PFSK-1 (cell line): ENCODE measurements at regions not wholly inside any gene's neighbourhood (a gene's known extent, or its start where the extent isn't known, plus 50 kb on each side); places are given as distances from the start of the nearest gene placed in this dataset.

Experiments used
- POLR2AphosphoS5 ChIP-seq: IDR thresholded peaks from 2 replicates; pipeline ENCODE4 v1.6.1; 2012; ENCODE audit warnings: low read depth, mild to moderate bottlenecking, control low read depth, low read length, moderate library complexity
- SIN3A ChIP-seq: IDR thresholded peaks from 2 replicates; pipeline ENCODE4 v1.6.1; 2012; ENCODE audit warnings: mild to moderate bottlenecking, low read length, moderate library complexity, borderline replicate concordance; ENCODE audit not compliant: insufficient read depth
- TAF1 ChIP-seq: IDR thresholded peaks from 2 replicates; pipeline ENCODE4 v1.6.1; 2012; ENCODE audit warnings: low read length, control low read depth, borderline replicate concordance; ENCODE audit not compliant: insufficient read depth

GRCh38 chr6:92683748-92684147 is 735.6 kb downstream of the EPHA7 start:
- TF ChIP-seq TAF1 (no peak), POLR2AphosphoS5 (no peak), SIN3A (no peak)
